ENCODE measurements at regions not wholly inside any gene's neighbourhood (a gene's known extent, or its start where the extent isn't known, plus 50 kb on each side); places are given as distances from the start of the nearest gene placed in this dataset.
"Not testable (repeated sequence)": the region's sequence is repeated elsewhere in the genome, so short reads cannot be mapped to it uniquely, and the experiment has no call there.

GRCh38 chr9:28105001-28105400 lies 531.7 kb upstream of the C9orf72 start:
- no peak for DNase-seq (ENCODE audit: low spot score)

DNA sequence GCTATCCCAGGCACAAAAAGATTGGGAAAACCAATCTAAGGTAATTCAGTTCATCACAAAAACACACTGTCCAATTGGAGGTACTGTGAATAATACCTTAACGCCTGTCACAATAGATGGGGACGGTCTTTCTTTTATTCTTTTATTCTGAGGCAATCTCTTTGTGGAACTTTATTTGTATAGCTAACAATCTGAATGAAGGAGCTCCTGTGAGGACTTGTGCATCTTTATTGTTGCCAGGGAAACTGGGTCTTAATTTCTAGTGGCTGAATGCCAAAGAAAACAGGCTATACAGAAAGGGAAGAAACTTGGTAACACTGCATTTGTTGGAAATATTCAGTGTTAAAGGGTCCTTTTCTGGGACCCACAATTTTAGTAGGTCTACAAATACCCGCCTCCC lies 546.9 kb upstream of the C9orf72 start:
- no peak for DNase-seq (ENCODE audit: low spot score)

DNA sequence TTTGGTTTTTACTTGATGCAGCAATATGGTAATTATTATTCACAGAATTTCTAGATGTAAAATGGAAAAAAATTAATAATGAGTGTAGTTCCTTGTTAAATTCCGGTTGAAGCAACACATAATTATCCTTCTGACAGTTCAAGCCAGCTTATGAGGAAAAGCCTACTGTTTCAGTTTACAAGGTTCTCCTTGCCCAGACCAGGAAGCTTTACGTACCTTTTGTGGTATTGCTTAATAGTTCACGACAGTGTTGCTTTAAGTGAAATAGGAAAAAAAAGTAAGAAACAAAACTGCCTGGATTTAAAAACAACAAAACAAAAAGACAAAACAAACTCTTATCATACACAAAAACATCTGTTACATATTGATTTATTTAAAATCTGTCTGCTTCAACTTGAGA lies 547.3 kb upstream of the C9orf72 start:
- no peak for DNase-seq (ENCODE audit: low spot score)

DNA sequence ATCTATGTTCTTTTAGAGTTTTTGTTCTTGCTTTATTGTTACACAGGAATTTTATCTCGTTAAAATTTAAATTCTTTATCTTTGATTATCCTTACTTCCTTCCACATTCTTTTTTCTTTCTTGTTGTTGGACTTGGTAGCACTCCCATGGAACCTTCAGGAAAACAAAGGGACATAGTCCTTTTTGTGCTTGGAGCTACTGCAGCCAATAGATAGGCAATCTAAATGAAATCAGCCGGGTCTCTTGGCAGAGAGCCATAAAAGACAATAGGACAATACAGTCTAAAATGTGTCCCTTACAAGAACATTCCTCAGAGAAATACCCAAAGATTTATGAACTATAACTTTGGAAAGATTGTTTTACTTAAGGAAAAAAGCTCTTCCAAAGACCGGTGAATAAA lies 548.1 kb upstream of the C9orf72 start:
- no peak for DNase-seq (ENCODE audit: low spot score)

GRCh38 chr9:28124917-28125316 lies 551.6 kb upstream of the C9orf72 start:
- no peak for DNase-seq (ENCODE audit: low spot score)

DNA sequence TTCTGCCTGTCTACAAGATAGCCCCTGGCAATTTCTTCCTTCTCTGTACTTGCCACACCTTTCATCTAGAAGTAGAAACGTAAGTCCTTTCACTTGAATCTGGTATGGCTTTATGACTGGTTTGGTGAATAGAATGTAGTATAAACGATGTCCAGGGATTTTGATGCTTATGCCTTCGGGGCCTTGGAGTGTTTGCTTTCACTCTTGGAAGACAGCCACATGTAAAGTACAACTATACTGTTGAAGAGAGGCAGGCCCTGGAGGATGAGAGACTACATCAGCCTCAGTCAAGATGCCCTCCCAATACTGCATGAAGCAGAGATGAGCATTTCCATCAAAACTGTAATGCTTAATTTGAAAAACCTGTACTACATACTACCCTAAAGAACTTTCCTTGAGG lies 553.8 kb upstream of the C9orf72 start:
- DNase-seq (ENCODE audit: low spot score) = no peak

DNA sequence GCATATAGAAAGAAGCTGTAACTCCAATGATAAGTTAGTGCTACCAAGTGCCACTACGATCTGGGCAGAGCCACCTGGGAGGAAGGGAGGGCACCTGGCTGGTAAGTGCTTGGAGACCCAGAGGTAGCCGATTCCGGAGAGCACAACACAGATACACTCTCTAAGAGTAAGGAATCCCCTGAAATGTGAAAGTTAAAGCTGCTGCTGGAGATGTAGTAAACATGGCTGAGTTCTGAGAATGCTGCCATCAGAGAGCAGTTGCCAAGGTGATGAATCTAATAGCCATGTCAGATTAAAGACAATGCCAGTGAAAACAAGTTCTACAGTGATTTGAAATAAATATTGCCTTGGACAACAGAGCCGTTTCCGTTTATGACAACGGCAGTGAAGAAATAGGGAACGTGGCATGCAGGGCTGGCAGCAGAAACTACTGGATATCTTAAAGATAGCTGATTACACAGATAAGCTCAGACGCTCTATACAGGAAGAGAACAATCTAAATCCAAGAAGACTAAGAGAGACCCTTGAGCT lies 561.2 kb upstream of the C9orf72 start:
- no peak for DNase-seq (ENCODE audit: low spot score)

DNA sequence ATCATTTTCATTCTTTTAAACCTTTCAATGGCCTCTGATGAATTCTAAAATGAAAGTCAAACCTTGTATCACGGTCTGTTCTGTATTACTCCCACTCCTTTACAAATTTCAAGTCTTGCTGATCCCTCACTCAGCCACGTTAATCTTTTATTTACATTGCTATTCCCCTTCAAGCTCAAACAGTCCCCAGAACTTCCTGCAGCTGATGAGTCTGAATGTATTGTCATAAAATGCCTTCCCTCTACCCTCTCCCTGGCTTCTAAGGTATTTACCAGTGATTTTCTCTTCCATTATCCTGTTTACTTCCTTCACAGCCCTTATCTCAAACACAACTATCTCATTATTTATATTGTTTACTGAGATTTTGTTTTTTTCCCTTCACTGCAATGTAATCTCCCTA lies 562.3 kb upstream of the C9orf72 start:
- no peak for DNase-seq (ENCODE audit: low spot score)

GRCh38 chr9:28136113-28136512 lies 562.8 kb upstream of the C9orf72 start:
- no peak for DNase-seq (ENCODE audit: low spot score)

GRCh38 chr9:28147430-28147829 lies 574.1 kb upstream of the C9orf72 start:
- DNase-seq (ENCODE audit: low spot score) = not testable (repeated sequence)

GRCh38 chr9:28147923-28148597 lies 574.8 kb upstream of the C9orf72 start:
- DNase-seq (ENCODE audit: low spot score) = not testable (repeated sequence)

- DNase-seq (ENCODE audit: low spot score) = not testable (repeated sequence)
These were observed 576.2 kb upstream of the C9orf72 start for GRCh38 chr9:28149361-28150050.

- DNase-seq (ENCODE audit: low spot score) = peak; percentile 3
These were observed 581.8 kb upstream of the C9orf72 start for GRCh38 chr9:28155067-28155466.

DNA sequence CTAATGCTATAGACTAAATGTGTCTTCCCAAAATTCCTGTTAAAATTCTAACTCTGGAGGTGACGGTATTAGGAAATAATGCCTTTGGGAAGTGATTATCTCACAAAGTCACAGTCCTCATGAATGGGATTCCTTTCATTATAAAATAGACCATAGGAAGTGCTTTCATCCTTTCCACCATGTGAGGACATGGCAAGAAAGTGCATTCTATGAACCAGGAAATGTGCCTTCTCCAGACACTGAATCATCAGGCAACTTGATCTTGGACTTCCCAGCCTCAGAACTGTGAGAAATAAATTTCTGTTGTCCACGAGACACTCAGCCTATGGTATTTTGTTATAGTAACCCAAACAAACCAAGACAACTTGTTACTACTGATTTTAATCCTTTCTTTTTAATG lies 582.4 kb upstream of the C9orf72 start:
- DNase-seq (ENCODE audit: low spot score) = peak; percentile 38

DNA sequence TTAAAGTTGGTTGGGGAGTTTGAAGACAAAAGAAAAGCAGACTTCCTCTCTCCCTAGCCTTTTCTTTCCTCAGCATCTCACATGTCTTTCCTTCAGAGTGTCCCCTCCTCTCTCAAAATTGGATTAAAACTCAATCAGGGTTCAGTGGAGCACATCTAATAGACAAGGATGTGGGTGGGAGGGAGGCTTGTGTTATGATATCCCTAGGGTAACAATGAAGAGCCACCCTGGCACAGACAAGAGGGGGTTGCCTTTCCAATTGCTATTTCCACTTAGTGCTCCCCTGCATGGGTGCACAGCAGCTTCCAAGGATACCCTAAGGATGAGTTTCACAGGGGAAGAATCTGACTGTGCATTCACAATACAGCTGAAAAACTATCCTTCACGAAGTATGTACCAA lies 585.2 kb upstream of the C9orf72 start:
- DNase-seq (ENCODE audit: low spot score) = no peak

- DNase-seq (ENCODE audit: low spot score) = no peak
These were observed 590.3 kb upstream of the C9orf72 start for GRCh38 chr9:28163619-28164018.

DNA sequence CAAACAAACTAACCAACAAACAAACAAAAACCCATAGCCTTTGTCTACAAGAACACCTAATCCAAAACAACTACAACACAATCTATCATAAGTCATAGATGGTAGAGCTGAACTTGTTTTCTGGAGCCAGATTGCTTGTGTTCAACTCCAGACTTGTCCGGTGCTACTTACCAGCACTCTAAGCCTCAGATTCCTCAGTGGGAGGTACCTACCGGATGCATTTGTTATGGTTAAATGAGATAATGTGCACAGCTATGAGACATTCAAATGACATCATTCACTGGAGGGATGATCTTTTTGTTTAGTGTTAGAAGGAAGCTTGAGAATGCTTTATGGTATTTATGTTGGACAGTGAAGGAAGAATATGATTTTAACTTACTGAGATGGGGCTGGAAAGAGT lies 592.9 kb upstream of the C9orf72 start:
- DNase-seq (ENCODE audit: low spot score) = no peak

- no peak for DNase-seq (ENCODE audit: low spot score)
These were observed 603.9 kb upstream of the C9orf72 start for GRCh38 chr9:28177142-28177541.

- no peak for DNase-seq (ENCODE audit: low spot score)
These were observed 604.6 kb upstream of the C9orf72 start for GRCh38 chr9:28177925-28178324.

DNA sequence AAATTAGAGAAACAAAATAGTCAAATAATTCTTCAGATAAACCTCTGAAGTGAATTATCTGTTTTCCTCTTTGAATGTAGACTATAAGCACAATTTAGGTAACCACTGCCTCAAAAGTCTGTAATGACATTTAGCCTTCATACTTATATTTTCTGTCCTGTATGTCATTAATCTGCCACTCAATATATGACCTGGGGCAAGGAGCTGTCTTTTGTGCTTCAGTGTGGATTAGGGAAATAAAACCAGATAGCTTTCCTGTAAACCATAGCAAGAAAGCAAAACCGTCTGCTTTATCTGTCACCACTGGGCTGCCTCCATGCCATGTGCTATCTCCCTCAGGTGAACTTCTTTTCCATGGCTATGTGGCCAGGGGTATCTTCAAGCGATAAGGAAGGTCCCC lies 606.6 kb upstream of the C9orf72 start:
- DNase-seq (ENCODE audit: low spot score) = no peak

DNA sequence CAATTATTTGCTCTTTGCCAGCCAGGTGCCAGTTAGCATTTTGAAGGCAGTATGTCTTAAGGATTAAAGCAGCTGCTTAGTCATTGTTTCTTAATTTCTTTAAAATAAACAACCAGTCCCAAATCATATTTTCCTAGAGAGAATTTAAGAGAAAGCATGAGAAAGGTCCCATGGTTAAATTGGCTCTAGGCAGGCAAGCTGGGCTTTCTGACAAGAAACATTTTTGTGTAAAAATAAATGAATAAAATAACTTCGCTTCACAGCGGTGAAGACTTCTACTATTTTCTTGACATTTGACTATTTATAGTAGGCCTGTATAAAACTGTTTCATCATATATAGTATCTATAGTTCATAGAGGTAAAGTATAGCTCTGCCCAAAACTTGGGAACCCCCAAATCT lies 617.7 kb upstream of the C9orf72 start:
- no peak for DNase-seq (ENCODE audit: low spot score)

DNA sequence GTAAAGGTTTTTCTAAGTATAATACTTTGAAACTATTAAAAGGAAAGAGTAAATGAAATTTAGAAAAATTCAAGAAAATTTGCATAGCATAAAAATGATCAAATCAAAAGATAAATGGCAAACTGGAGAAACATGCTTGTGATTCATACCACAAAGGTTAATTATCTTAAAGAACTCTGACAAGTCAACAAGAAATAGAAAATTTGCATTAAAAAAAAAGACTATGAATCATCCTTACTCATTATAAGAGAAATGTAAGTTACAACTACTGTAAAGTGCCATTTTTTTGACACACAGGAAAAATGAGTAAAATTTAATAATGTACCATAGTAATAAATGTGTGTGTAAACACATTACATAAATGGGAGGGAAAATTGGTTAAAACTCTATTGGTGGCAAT lies 624.4 kb upstream of the C9orf72 start:
- no peak for DNase-seq (ENCODE audit: low spot score)

DNA sequence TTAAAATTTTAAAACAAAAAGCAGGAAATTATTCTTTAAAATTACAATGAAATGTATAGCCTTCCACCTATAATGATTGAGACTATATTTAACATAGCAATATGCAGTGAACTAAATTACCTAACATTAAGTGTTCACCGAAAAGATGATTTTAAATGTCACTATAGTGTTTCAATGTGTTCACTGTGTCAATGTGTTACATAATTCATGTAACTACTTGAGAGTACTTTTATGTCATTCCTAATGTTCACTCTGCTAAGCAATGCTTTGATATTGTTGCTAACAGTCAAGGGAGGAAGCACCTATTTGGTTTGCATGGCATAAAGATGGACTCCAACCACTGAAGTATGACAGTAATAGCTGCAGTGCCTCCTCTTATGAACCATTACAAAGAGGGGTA lies 629.8 kb upstream of the C9orf72 start:
- no peak for DNase-seq (ENCODE audit: low spot score)

DNA sequence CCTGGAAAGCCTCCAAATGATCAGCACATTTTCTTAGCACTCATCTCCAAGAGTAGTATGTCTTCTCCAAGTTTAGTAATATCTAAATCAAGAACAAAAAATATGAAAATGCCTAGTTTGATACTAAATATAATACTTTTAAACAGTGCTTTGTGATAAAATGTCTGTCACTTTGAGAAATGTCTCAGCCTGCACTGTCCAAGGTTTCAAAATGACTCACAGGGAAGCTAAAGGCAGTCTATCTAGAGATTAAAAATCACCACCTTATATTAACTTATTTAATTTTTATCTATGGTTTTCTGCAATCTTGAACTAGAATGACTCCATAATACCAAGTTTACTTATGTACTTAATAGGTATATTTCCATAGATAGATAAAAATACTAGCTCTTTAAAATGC lies 633.0 kb upstream of the C9orf72 start:
- no peak for DNase-seq (ENCODE audit: low spot score)

Data from kidney capillary endothelial cell (primary cell).